ENCODE measurements at regions not wholly inside any gene's neighbourhood (a gene's known extent, or its start where the extent isn't known, plus 50 kb on each side); places are given as distances from the start of the nearest gene placed in this dataset.
"Not testable (repeated sequence)": the region's sequence is repeated elsewhere in the genome, so short reads cannot be mapped to it uniquely, and the experiment has no call there.

DNA sequence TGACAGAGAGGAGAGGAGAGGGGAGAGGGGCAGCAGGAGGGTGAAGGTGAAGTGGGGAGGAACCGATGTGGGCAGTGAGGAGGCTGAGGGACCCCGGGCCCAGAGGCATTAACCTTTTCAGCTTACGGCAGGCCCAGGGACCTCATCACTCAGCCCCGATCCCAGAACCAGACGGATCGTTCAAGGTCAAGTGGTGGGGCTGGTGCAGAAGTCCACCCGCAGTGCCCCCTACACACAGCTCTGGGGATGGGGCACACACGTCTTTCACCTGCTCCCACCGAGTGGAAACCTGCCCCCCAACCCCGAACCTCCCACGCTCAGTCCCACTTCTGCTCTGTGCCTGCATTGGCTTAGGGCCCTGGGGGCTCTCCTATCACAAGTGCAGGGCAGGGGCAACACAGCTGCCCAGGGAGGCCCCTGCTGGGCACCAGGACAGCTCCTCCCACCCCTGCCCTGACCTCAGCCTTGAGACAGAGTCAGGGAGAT is 81.9 kb upstream of the GOLGA6L4 start:
- not testable (repeated sequence) for TF ChIP-seq CTCF, POLR2AphosphoS5, POLR2A, EP300 (IDR thresholded peaks at IDR 0.05)
